MM.1S (cell line): ENCODE measurements at regions not wholly inside any gene's neighbourhood (a gene's known extent, or its start where the extent isn't known, plus 50 kb on each side); places are given as distances from the start of the nearest gene placed in this dataset.

Source experiments
- DNase-seq: peaks from one replicate; pipeline ENCODE4 v3.0.0-alpha.2; 2015
- H2AFZ ChIP-seq: fragments of 300-600 bp; sonication (generic); 2 replicates; pipeline ENCODE4 v1.6.0; 2016; ENCODE audit warnings: antibody characterized with exemption, low read length
- H3F3A ChIP-seq: fragments of 300-600 bp; sonication (generic); 2 replicates; pipeline ENCODE4 v1.6.1; 2016; ENCODE audit warnings: mild to moderate bottlenecking, antibody characterized with exemption, low read length, moderate library complexity, mixed read lengths; ENCODE audit not compliant: insufficient read depth
- H3K27ac ChIP-seq: fragments of 300-600 bp; sonication (generic); 2 replicates; pipeline ENCODE4 v1.5.1; 2016; ENCODE audit warnings: mild to moderate bottlenecking, low read length
- H3K27me3 ChIP-seq: fragments of 300-600 bp; sonication (generic); replicated peaks from 2 replicates; pipeline ENCODE4 v1.6.0; 2016; ENCODE audit warnings: low read length; ENCODE audit not compliant: insufficient read depth
- H3K36me3 ChIP-seq: fragments of 300-600 bp; sonication (generic); replicated peaks from 2 replicates; pipeline ENCODE4 v1.6.1; 2016; ENCODE audit warnings: mild to moderate bottlenecking, low read length, mixed read lengths; ENCODE audit not compliant: insufficient read depth
- H3K4me1 ChIP-seq: fragments of 300-600 bp; sonication (generic); 2 replicates; pipeline ENCODE4 v1.6.1; 2016; ENCODE audit warnings: low read length, mixed read lengths
- H3K4me2 ChIP-seq: fragments of 300-600 bp; sonication (generic); 2 replicates; pipeline ENCODE4 v1.6.0; 2016; ENCODE audit warnings: low read depth, low read length
- H3K4me3 ChIP-seq: fragments of 300-600 bp; sonication (generic); 2 replicates; pipeline ENCODE4 v1.5.1; 2016; ENCODE audit warnings: low read length, mixed read lengths
- H3K79me2 ChIP-seq: fragments of 300-600 bp; sonication (generic); 2 replicates; pipeline ENCODE4 v1.6.1; 2016; ENCODE audit warnings: mixed run types, low read length, mixed read lengths
- H3K9ac ChIP-seq: fragments of 300-600 bp; sonication (generic); 2 replicates; pipeline ENCODE4 v1.6.1; 2016; ENCODE audit warnings: low read length, mixed read lengths
- H3K9me2 ChIP-seq: fragments of 300-600 bp; sonication (generic); replicated peaks from 2 replicates; pipeline ENCODE4 v1.6.1; 2016; ENCODE audit warnings: mild to moderate bottlenecking, low read length, mixed read lengths; ENCODE audit not compliant: insufficient read depth
- H3K9me3 ChIP-seq: fragments of 300-600 bp; sonication (generic); replicated peaks from 2 replicates; pipeline ENCODE4 v1.6.1; 2016; ENCODE audit warnings: mild to moderate bottlenecking, low read length, mixed read lengths; ENCODE audit not compliant: insufficient read depth
- H4K20me1 ChIP-seq: fragments of 300-600 bp; sonication (generic); 2 replicates; pipeline ENCODE4 v1.6.1; 2016; ENCODE audit warnings: mild to moderate bottlenecking, low read length, moderate library complexity, mixed read lengths; ENCODE audit not compliant: insufficient read depth
- CTCF ChIP-seq: fragments of 300-600 bp; sonication (generic); IDR thresholded peaks from 2 replicates; pipeline ENCODE4 v1.5.1; 2016; ENCODE audit warnings: antibody characterized with exemption, low read length, mixed read lengths
- EZH2 ChIP-seq: fragments of 300-600 bp; sonication (generic); optimal IDR thresholded peaks from 2 replicates; pipeline ENCODE3; 2017; ENCODE audit warnings: low read depth, mild to moderate bottlenecking, antibody characterized with exemption, low read length, mixed read lengths
- EZH2phosphoT487 ChIP-seq: fragments of 300-600 bp; sonication (generic); IDR thresholded peaks from 2 replicates; pipeline ENCODE4 v1.6.1; 2018; ENCODE audit warnings: antibody characterized with exemption, low read length

DNA sequence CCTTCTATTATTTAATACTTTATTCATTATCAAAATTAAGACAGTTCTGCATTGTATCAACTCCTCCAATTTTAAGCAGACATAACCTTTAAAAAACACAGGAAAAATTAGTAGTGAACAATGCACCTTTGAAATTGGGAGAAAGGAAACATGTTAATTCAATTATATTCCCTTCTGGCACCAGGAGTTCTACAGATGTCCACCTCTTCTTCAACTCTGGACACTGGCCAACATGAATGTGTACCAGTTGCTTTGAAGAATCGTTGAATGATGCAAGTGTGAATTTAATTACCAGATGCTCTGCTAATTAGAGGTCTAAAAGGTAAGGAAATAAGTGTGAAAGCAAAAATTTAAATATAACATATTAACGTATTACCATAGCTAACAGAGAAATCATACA lies 206.7 kb upstream of the IGFBP3 start:
- Histone ChIP-seq H3K79me2 (no peaks in the 10 kb centered on the region), H3K4me1 (no peaks in the 10 kb centered on the region), H3K4me3 (no peak overlapping the region), H3K36me3 (no peaks in the 10 kb centered on the region), H3K9ac (no peak overlapping the region), H2AFZ (no peak overlapping the region), H3K9me3 (no peaks in the 10 kb centered on the region), H3F3A (no peaks in the 10 kb centered on the region), H3K9me2 (no peaks in the 10 kb centered on the region), H3K27ac (no peak overlapping the region), H4K20me1 (no peaks in the 10 kb centered on the region), H3K27me3 (no peaks in the 10 kb centered on the region), H3K4me2 (no peak overlapping the region)
- DNase-seq: no peak
- TF ChIP-seq EZH2 (no peak), EZH2phosphoT487 (no peak), CTCF (no peak)

- TF ChIP-seq CTCF (no peak), EZH2phosphoT487 (no peak), EZH2 (no peak)
- H3K9me3 ChIP-seq: no peaks in the 10 kb centered on the region
- no peak overlapping the region for H3K4me3 ChIP-seq
- H3K27ac ChIP-seq: no peak overlapping the region
- no peaks in the 10 kb centered on the region for H3K9me2 ChIP-seq
- H3F3A ChIP-seq: no peaks in the 10 kb centered on the region
- H3K36me3 ChIP-seq: no peaks in the 10 kb centered on the region
- no peak for DNase-seq
- no peak overlapping the region for H2AFZ ChIP-seq
- no peak overlapping the region for H3K9ac ChIP-seq
- H3K4me1 ChIP-seq: no peaks in the 10 kb centered on the region
- no peaks in the 10 kb centered on the region for H3K27me3 ChIP-seq
- H3K79me2 ChIP-seq: no peaks in the 10 kb centered on the region
- no peaks in the 10 kb centered on the region for H4K20me1 ChIP-seq
- no peak overlapping the region for H3K4me2 ChIP-seq
These were observed 205.7 kb upstream of the IGFBP3 start for GRCh38 chr7:46126675-46127300.

GRCh38 chr7:46123756-46124343 lies 202.8 kb upstream of the IGFBP3 start:
- no peak overlapping the region for H3K9ac ChIP-seq

More at GRCh38 chr7:46123756-46124343, 202.8 kb upstream of the IGFBP3 start:
- Histone ChIP-seq H3K4me1 (no peaks in the 10 kb centered on the region), H4K20me1 (no peaks in the 10 kb centered on the region), H3K27ac (no peak overlapping the region), H2AFZ (no peak overlapping the region), H3K4me2 (no peak overlapping the region), H3K9me3 (no peaks in the 10 kb centered on the region), H3K4me3 (no peak overlapping the region), H3K27me3 (no peaks in the 10 kb centered on the region), H3K79me2 (no peaks in the 10 kb centered on the region), H3K9me2 (no peaks in the 10 kb centered on the region), H3F3A (no peaks in the 10 kb centered on the region), H3K36me3 (no peaks in the 10 kb centered on the region)
- no peak for DNase-seq
- TF ChIP-seq EZH2phosphoT487 (no peak), EZH2 (no peak), CTCF (no peak)
